GM21723 (cell line): ENCODE measurements at regions not wholly inside any gene's neighbourhood (a gene's known extent, or its start where the extent isn't known, plus 50 kb on each side); places are given as distances from the start of the nearest gene placed in this dataset.
"Not testable (repeated sequence)": the region's sequence is repeated elsewhere in the genome, so short reads cannot be mapped to it uniquely, and the experiment has no call there.

Experiments used
- ATAC-seq: cut with Tn5 transposase; IDR thresholded peaks from one replicate; pipeline ENCODE4 v1.9.1; 2021; ENCODE audit warnings: mild to moderate bottlenecking, moderate library complexity; ENCODE audit not compliant: unreplicated experiment

DNA sequence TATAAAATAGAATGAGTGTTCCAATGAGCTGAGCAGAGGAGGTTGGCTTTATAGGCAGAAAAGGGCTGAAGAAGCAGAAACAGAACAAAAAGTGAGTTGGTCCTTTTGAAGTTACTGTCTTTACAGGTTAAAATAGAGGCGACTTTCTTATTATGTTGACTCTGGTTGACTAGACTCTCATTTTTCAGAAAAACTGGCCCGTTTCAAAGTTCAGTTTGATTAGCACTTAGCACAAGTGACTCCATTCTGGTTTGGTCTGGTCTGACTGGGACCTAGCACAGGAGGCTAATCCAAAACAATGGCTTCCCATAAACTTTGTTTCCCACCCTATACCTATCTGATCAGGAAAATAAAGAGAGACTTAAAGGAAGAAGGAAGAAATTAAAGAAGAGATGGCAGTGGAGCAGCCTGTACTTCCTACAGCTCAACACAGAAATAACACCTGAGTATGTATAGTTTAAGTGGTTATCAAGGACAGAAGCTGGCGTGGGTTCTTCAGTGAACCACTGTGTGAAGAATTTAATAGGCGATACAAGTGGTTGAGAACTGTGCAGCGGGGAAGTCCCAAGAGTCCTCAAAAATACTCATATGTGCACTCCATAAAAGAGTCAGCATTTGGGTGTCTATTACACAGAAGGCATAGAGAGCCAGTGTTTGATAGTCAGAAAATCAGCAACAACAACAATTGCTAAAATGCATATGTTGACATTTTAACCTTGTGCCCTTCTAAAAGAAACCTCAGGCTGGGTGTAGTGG is 554.8 kb upstream of the HTR2C start:
- no peak for ATAC-seq

- ATAC-seq: no peak
These were observed 566.8 kb upstream of the HTR2C start for GRCh38 chrX:114017086-114017485.

GRCh38 chrX:114015966-114016365 is 567.9 kb upstream of the HTR2C start:
- ATAC-seq: no peak

DNA sequence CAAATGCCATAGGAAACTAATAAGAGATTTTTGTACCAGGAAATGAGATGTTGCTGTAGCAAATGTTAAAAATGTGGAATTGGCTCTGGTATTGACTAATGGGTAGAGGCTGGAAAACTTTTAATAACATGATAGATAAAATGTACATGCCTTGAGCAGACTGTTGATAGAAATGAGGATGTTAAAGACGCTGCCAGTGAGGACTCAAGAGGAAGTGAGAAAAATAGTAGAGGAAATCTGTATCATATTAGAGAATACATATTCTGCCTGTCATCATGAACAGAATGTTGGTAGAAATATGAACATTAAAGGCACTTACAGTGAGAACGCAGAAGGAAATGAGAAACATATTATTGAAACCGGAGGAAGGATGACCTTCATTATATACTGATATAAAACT is 577.2 kb upstream of the HTR2C start:
- ATAC-seq: no peak

- ATAC-seq: no peak
These were observed 587.1 kb upstream of the HTR2C start for GRCh38 chrX:113996781-113997180.

DNA sequence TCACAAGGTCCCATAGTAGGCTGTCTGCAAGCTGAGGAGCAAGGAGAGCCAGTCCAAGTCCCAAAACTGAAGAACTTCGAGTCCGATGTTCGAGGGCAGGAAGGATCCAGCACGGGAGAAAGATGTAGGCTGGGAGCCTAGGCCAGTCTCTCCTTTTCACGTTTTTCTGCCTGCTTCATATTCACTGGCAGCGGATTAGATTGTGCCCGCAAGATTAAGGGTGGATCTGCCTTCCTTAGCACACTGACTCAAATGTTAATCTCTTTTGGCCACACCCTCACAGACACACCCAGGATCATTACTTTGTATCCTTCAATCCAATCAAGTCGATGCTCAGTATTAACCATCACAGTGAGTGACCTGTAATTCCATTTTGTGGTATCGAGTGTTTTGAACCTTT is 592.2 kb upstream of the HTR2C start:
- not testable (repeated sequence) for ATAC-seq

- not testable (repeated sequence) for ATAC-seq
These were observed 593.2 kb upstream of the HTR2C start for GRCh38 chrX:113990669-113991068.

DNA sequence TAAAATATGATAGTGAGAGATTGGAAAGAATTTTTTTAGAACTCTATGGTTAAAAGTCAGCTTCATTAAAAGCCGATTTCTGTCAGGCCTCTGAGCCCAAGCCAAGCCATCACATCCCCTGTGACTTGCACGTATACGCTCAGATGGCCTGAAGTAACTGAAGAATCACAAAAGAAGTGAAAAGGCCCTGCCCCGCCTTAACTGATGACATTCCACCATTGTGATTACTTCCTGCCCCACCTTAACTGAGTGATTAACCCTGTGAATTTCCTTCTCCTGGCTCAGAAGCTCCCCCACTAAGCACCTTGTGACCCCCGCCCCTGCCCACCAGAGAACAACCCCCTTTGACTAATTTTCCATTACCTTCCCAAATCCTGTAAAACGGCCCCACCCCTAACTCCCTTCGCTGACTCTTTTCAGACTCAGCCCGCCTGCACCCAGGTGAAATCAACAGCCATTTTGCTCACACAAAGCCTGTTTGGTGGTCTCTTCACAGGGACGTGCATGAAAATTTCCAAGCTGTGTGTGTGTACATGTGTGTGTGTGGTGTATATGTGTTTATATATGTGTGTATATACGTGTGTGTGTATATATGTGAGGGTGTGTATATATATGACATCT is 595.5 kb upstream of the HTR2C start:
- not testable (repeated sequence) for ATAC-seq

DNA sequence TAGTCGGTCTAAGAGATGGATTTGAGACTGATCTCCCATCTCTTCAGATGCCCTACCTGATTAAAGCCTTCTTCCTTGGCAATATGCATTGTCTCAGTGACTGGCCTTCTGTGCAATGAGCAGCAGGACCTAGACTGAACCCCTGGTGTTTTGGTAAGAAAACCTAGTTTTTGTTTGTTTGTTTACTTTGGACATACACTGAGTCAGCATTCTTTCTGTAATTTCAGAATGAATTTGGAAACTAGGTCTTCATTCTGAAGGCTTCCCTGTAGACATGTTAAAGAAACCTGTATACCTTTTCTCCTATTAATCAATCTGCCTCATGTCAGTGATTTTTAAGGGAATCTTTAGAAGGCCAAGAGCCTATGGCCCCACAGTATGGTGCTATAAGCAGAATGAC is 597.5 kb upstream of the HTR2C start:
- no peak for ATAC-seq

GRCh38 chrX:113982766-113983165 is 601.1 kb upstream of the HTR2C start:
- no peak for ATAC-seq

DNA sequence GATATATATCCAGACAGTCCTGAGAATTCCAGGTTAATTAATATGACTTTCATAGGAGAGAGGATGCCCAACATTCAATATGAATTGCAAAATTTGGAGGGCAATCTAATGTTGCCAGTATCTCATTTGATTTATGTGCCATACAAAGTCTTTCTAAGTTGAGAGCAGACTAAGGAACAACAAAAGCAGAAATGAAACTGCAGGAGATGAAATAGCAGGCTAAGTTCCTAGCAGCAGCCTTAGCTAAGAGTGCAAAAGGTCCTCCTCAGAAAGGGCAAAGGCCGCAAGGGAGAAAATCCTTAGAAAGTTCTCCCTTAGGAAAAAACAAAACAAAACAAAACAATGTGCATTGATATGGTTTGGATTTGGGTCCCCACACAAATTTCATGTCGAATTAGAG is 602.9 kb upstream of the HTR2C start:
- no peak for ATAC-seq

GRCh38 chrX:113977887-113978286 is 606.0 kb upstream of the HTR2C start:
- ATAC-seq: no peak

DNA sequence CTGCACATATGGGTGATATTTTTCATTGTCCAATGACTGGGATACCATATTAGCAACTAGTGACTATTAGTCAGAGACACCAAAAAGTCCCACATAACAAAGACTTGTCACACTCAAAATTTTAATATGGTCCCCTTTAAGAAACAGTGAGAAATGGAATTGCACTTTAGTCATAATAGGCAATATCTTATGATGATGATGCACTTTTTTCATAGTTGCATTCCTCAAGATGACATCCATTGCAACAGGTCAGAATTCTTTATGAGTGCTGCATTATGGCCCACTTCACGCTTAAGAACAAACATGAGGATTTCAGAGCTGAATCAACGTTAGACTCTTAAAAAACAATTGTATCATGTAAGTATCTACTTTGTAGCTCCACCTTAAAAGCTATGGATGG is 608.4 kb upstream of the HTR2C start:
- no peak for ATAC-seq

- ATAC-seq: no peak
These were observed 609.0 kb upstream of the HTR2C start for GRCh38 chrX:113974881-113975280.

- ATAC-seq: no peak
These were observed 610.2 kb upstream of the HTR2C start for GRCh38 chrX:113973706-113974105.

DNA sequence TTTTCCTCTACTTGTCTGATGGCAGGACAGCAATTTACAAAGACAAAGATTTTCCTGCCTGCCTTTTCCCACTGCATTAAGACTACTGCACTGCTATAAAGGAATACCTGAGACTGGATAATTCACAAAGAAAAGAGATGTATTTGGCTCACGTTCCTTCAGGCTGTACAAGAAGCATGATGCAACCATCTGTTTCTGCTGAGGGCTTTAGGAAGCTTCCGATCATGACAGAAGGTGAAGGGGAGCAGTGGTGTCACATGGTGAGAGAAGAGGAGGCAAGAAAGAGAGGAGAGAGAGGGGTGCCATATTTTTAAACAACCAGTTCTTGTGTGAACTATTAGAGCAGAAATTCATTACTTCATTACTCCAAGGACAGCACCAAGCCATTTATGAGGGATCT is 617.1 kb upstream of the HTR2C start:
- ATAC-seq: no peak

DNA sequence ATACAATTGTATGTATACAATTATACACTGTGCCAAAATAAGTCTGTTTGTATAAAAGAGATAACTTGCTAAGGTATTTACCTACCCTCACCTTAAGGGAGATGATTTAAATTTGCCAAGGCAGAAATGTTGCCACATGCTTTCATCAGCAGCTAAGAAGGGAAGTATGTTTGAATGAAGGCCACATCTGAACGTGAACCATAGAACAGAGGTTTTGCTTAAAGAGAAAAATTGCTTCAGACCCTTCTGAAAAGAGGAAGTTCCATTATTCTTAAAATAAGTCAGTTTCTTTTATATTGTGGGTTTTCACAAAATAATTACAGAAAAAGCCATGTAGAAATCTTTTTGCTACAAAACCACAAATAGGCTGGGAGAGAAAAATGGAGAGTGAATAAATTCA is 621.5 kb upstream of the HTR2C start:
- ATAC-seq: no peak

GRCh38 chrX:113959912-113960626 is 623.8 kb upstream of the HTR2C start:
- no peak for ATAC-seq

- ATAC-seq: no peak
These were observed 627.0 kb upstream of the HTR2C start for GRCh38 chrX:113956936-113957335.

GRCh38 chrX:113954297-113954696 is 629.6 kb upstream of the HTR2C start:
- ATAC-seq: no peak

DNA sequence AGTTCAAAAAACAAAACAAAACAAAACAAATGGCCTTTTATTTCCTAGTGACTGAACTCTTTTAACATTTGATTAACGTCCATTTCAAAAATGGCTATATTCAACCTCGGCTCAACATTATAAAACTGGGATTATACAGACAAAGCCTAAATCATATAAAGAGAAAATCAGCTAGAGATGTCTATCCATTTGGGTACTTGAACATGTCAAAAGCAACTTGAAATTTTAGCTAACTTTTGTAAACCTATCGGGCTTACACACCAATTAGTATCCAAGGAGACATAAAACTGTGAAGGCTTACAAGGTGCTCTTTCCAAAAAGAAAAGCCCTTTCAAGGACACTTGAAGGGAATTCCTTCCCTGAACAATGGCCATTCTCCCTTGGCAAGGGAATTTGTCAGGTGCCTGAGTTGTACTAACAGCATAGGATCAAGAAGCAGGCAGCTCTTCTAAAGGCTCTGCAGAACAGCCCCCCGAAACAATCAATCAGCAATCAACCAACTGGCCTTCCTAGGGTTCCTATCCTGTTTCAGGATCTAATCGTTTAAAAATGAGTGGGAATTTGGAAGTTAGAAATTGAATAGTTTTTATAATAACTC is 633.7 kb upstream of the HTR2C start:
- ATAC-seq: no peak

DNA sequence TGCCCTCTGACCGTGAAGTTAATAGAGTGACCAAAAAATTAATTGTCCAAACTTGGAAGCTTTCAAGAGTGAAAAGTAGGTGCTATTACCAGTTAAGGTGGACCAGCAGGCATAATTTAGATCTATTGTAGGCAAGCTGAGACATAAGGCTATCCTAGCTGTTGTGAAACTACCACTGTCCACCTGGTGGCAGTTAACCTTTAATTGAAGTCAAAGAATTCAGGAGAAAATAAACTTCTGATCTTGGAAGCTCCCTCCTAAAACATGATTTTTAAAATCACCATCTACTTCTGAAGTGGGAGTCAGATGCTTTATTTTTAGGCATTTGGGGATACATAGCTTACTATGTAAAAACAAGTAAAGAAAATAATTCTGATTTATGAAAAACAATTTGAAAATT is 636.3 kb upstream of the HTR2C start:
- ATAC-seq: no peak
